ENCODE measurements at regions not wholly inside any gene's neighbourhood (a gene's known extent, or its start where the extent isn't known, plus 50 kb on each side); places are given as distances from the start of the nearest gene placed in this dataset.

DNA sequence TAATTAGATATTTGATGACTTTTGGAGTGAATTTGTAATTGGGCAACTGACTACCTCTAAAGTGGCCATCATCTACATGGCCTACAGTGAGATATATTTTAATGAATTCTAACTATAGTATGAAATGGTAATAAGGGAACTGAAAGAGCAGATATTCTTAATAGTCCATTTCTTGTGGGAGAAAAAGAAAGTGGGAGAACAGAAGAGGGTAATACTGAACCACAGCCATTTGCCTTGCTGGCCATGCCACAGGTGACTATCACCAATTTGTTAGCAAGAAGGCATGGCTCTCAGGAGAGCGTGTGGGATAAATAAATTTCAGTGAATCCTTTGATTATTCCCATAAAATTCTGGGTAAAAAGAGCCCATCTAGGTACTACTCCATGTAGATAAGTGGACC is 1074.0 kb upstream of the MAP3K7 start:
- no peak overlapping the region for H3K27ac ChIP-seq (ENCODE audit: insufficient read length, low read depth, low read length)
- Mint-ChIP-seq H3K4me3 (no peak overlapping the region), H3K27me3 (ENCODE audit: low read depth) (no peaks in the 10 kb centered on the region), H3K4me1 (peaks cover 5 to 6% of the 10 kb centered on the region in 2 experiments), H3K9me3 (peaks cover 0 to 6% of the 10 kb centered on the region in 2 experiments; a peak in 2 of 5 replicates), H3K36me3 (ENCODE audit: insufficient read depth in 1 of 3, low read depth in 3 of 3) (peaks cover 0 to 14% (median 0%) of the 10 kb centered on the region in 3 experiments; a peak in 1 of 7 replicates), H3K27ac (no peak overlapping the region)
- H2BK12ac ChIP-seq (ENCODE audit: insufficient read length, low read depth, low read length), result no peak overlapping the region
- H3K9me3 ChIP-seq (ENCODE audit: control insufficient read depth, low read depth, low read length), result no peaks in the 10 kb centered on the region
- no peak overlapping the region for H2BK20ac ChIP-seq (ENCODE audit: low read depth, low read length, poor library complexity, severe bottlenecking)
- H3K9ac ChIP-seq (ENCODE audit: extremely low read depth, insufficient read length, low read length), result no peak overlapping the region
- H3K23ac ChIP-seq (ENCODE audit: insufficient read length, low read depth, low read length), result no peak overlapping the region
- H3K79me2 ChIP-seq (ENCODE audit: insufficient read depth, low read length), result no peaks in the 10 kb centered on the region
- no peak for DNase-seq
- H4K8ac ChIP-seq (replicated peaks; ENCODE audit: insufficient read length, low read depth, low read length), result no peak overlapping the region
- no peak overlapping the region for H3K4me2 ChIP-seq (ENCODE audit: insufficient read depth, insufficient read length, low read length)
- no peaks in the 10 kb centered on the region for H3K23me2 ChIP-seq (ENCODE audit: insufficient read length, low read depth, low read length, poor library complexity, severe bottlenecking)
- no peak overlapping the region for H3K56ac ChIP-seq (ENCODE audit: insufficient read length, low read depth, low read length)
- H3K27me3 ChIP-seq (ENCODE audit: insufficient read depth, low read length), result no peaks in the 10 kb centered on the region
- no peak overlapping the region for H3K18ac ChIP-seq (ENCODE audit: insufficient read length, low read depth, low read length)
- H4K91ac ChIP-seq (ENCODE audit: insufficient read length, low read depth, low read length), result no peak overlapping the region
- H2BK5ac ChIP-seq (ENCODE audit: insufficient read length, low read length), result no peak overlapping the region
- H3K14ac ChIP-seq (ENCODE audit: insufficient read depth, low read length), result no peak overlapping the region
- no peak overlapping the region for H2AK5ac ChIP-seq (ENCODE audit: insufficient read length, low read length)
- H2BK120ac ChIP-seq (ENCODE audit: low read depth, low read length, poor library complexity, severe bottlenecking), result no peak overlapping the region
- H4K20me1 ChIP-seq (ENCODE audit: control insufficient read depth, insufficient read depth, insufficient read length), result no peaks in the 10 kb centered on the region
- H3K79me1 ChIP-seq (ENCODE audit: insufficient read depth, low read depth, low read length, poor library complexity, severe bottlenecking), result no peaks in the 10 kb centered on the region
- WGBS (ENCODE audit: extremely low coverage, insufficient read length, low lambda C conversion rate), result no CpG with 5 or more reads among the region's 1 CpG
- H2BK15ac ChIP-seq (ENCODE audit: low read depth, low read length), result no peak overlapping the region
- H3T11ph ChIP-seq (ENCODE audit: low read length), result no peak overlapping the region
- H3K4ac ChIP-seq (ENCODE audit: low read depth, low read length), result no peak overlapping the region
- H4K5ac ChIP-seq (ENCODE audit: insufficient read length, low read depth, low read length), result no peak overlapping the region
- no peaks in the 10 kb centered on the region for H3K4me1 ChIP-seq (ENCODE audit: insufficient read depth, low read length)
- TF ChIP-seq, protein P1, sequence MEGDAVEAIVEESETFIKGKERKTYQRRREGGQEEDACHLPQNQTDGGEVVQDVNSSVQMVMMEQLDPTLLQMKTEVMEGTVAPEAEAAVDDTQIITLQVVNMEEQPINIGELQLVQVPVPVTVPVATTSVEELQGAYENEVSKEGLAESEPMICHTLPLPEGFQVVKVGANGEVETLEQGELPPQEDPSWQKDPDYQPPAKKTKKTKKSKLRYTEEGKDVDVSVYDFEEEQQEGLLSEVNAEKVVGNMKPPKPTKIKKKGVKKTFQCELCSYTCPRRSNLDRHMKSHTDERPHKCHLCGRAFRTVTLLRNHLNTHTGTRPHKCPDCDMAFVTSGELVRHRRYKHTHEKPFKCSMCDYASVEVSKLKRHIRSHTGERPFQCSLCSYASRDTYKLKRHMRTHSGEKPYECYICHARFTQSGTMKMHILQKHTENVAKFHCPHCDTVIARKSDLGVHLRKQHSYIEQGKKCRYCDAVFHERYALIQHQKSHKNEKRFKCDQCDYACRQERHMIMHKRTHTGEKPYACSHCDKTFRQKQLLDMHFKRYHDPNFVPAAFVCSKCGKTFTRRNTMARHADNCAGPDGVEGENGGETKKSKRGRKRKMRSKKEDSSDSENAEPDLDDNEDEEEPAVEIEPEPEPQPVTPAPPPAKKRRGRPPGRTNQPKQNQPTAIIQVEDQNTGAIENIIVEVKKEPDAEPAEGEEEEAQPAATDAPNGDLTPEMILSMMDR (conservative IDR thresholded peaks at IDR 0.05), result no peak
- H2AFZ ChIP-seq (ENCODE audit: low read length), result no peak overlapping the region

Measured in H9 (cell line).